Jurkat, Clone E6-1 (cell line): ENCODE measurements at regions not wholly inside any gene's neighbourhood (a gene's known extent, or its start where the extent isn't known, plus 50 kb on each side); places are given as distances from the start of the nearest gene placed in this dataset.

Experiments used
- DNase-seq: peaks from one replicate; pipeline ENCODE4 v3.0.0-alpha.2; 2011; ENCODE audit warnings: low read depth, low spot score
- H3K4me3 ChIP-seq: 2 replicates; pipeline ENCODE4 v1.5.1; 2011; ENCODE audit warnings: mild to moderate bottlenecking, low read length, control low read depth, moderate library complexity

GRCh38 chrX:149073479-149073878 lies 431.6 kb downstream of the IDS start:
- H3K4me3 ChIP-seq = no peak overlapping the region
- DNase-seq = no peak

GRCh38 chrX:149069899-149070298 lies 435.2 kb downstream of the IDS start:
- no peak overlapping the region for H3K4me3 ChIP-seq
- DNase-seq = no peak

GRCh38 chrX:149060921-149061320 lies 444.2 kb downstream of the IDS start:
- DNase-seq = no peak

More at GRCh38 chrX:149060921-149061320, 444.2 kb downstream of the IDS start:
- no peak overlapping the region for H3K4me3 ChIP-seq
